ENCODE measurements at regions not wholly inside any gene's neighbourhood (a gene's known extent, or its start where the extent isn't known, plus 50 kb on each side); places are given as distances from the start of the nearest gene placed in this dataset.

DNA sequence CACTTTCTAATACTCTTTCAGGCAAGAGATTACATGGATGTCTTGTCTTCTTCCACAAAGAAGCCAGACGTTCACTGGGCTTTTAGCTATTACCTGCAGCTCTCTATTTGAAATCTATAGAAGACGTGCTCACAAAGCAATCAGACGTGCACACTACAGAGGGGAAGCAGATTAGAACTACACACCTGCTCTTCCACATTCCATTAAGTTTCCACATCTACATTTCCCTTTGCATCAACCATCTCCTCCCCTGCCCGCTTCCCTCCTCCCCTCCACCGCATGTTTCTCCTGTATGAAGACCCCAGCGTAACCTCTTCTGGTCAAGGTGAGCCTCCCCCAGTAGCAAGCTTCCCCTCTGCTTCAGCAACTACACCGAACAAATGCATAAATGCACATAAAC is 119.8 kb downstream of the DHX15 start:
- no peak overlapping the region for H3K27ac ChIP-seq
- 77 to 85% (median 82%) methylated on average over 7 of the region's 7 CpGs for WGBS, 4 donors
- TF ChIP-seq, protein P1, sequence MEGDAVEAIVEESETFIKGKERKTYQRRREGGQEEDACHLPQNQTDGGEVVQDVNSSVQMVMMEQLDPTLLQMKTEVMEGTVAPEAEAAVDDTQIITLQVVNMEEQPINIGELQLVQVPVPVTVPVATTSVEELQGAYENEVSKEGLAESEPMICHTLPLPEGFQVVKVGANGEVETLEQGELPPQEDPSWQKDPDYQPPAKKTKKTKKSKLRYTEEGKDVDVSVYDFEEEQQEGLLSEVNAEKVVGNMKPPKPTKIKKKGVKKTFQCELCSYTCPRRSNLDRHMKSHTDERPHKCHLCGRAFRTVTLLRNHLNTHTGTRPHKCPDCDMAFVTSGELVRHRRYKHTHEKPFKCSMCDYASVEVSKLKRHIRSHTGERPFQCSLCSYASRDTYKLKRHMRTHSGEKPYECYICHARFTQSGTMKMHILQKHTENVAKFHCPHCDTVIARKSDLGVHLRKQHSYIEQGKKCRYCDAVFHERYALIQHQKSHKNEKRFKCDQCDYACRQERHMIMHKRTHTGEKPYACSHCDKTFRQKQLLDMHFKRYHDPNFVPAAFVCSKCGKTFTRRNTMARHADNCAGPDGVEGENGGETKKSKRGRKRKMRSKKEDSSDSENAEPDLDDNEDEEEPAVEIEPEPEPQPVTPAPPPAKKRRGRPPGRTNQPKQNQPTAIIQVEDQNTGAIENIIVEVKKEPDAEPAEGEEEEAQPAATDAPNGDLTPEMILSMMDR (IDR thresholded peaks at IDR 0.05) = no peak
- no peak for TF ChIP-seq POLR2A (IDR thresholded peaks at IDR 0.05)
- H3K9me3 ChIP-seq (replicated peaks in 1 of 3) = no peaks in the 10 kb centered on the region
- no peak overlapping the region for H3K4me3 ChIP-seq
- intact Hi-C loops (cut with DNase I) = no loop called here
- no peaks in the 10 kb centered on the region for H3K4me1 ChIP-seq (replicated peaks in 1 of 2)
- H3K27me3 ChIP-seq = peaks cover 7% of the 10 kb centered on the region
- no peaks in the 10 kb centered on the region for H3K36me3 ChIP-seq (replicated peaks in 1 of 2)
- DNase-seq = no peak

DNA sequence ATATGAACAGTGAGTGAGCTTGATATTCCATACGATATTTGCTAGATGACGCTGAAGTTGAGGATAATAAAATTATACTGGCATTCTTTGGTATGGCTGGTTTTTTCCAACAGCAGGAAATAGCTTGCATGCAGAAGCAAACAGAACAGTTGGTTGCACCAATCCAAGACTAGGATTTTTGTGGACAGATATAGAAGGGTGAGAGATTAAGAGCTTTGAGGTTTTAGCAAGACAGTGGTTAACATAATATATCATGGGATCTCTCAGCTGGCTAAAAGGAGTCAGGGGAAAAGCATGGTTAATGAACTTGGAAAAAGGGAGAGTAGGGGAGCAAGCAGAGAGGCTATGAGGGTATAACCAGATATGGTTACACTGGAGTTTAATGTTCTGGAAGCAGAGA is 127.9 kb downstream of the DHX15 start:
- Histone ChIP-seq H3K27me3 (no peaks in the 10 kb centered on the region), H3K27ac (no peak overlapping the region), H3K4me3 (no peak overlapping the region), H3K9me3 (replicated peaks in 1 of 3) (no peaks in the 10 kb centered on the region), H3K4me1 (replicated peaks in 1 of 2) (no peaks in the 10 kb centered on the region), H3K36me3 (replicated peaks in 1 of 2) (no peaks in the 10 kb centered on the region)
- no peak for TF ChIP-seq POLR2A (IDR thresholded peaks at IDR 0.05)
- TF ChIP-seq, protein P1 (IDR thresholded peaks at IDR 0.05) = no peak
- intact Hi-C loops (cut with DNase I) = no loop called here
- no peak for DNase-seq
- WGBS, 4 donors = 74 to 91% (median 85%) methylated on average over 2 of the region's 2 CpGs

DNA sequence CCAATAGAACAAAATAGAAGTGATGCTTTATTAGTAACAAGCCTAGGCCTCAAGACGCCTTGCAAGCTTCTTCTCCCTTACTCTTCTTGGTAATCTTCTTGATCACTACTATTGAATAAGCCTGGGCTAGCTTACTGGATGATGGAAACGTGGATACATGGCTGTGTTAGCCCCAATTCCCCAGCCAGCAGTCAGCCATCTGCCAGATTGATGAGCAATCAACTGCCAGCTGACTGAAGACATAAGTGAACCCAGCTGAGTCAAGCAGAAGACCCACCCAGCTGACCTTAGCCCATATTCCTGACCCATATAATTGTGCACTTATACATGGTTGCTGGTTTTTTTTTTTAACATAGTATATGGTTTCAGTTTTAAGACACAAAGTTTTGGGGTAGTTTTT is 130.4 kb downstream of the DHX15 start:
- TF ChIP-seq, protein P1 (IDR thresholded peaks at IDR 0.05) = no peak
- TF ChIP-seq POLR2A (IDR thresholded peaks at IDR 0.05) = no peak
- no peak for DNase-seq
- no peak overlapping the region for H3K27ac ChIP-seq
- no peaks in the 10 kb centered on the region for H3K27me3 ChIP-seq
- no peaks in the 10 kb centered on the region for H3K9me3 ChIP-seq (replicated peaks in 1 of 3)
- no peaks in the 10 kb centered on the region for H3K4me1 ChIP-seq (replicated peaks in 1 of 2)
- intact Hi-C loops (cut with DNase I) = no loop called here
- H3K4me3 ChIP-seq = no peak overlapping the region
- no peaks in the 10 kb centered on the region for H3K36me3 ChIP-seq (replicated peaks in 1 of 2)
- WGBS, 4 donors = 59 to 63% (median 61%) methylated on average over 2 of the region's 2 CpGs

DNA sequence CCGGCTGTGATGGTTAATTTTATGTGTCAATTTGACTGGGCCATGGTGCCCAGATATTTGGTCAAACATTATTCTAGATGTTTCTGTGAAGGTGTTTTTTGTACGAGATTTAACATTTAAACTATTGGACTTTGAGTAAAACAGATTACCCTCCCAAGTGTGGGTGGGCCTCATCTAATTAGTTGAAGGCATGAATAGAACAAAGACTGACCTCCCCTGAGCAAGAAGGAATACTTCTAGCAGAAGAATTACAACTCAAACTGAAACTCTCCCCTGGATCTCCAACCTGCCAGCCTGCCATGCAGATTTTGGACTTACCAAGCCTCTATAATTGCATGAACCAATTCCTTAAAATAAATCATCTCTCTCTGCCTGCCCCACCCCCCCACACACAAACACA is 132.5 kb downstream of the DHX15 start:
- H3K4me1 ChIP-seq (replicated peaks in 1 of 2) = no peaks in the 10 kb centered on the region
- no peaks in the 10 kb centered on the region for H3K9me3 ChIP-seq (replicated peaks in 1 of 3)
- no peak for DNase-seq
- no peak overlapping the region for H3K4me3 ChIP-seq
- H3K27me3 ChIP-seq = no peaks in the 10 kb centered on the region
- H3K27ac ChIP-seq = no peak overlapping the region
- intact Hi-C loops (cut with DNase I) = no loop called here
- no peaks in the 10 kb centered on the region for H3K36me3 ChIP-seq (replicated peaks in 1 of 2)
- TF ChIP-seq, protein P1 (IDR thresholded peaks at IDR 0.05) = no peak
- TF ChIP-seq POLR2A (IDR thresholded peaks at IDR 0.05) = no peak
- WGBS, 4 donors = 77 to 96% (median 84%) methylated on average over 2 of the region's 2 CpGs
